HCT116 (cell line): ENCODE measurements at regions not wholly inside any gene's neighbourhood (a gene's known extent, or its start where the extent isn't known, plus 50 kb on each side); places are given as distances from the start of the nearest gene placed in this dataset.

Experiments used
- ATAC-seq: fragments of 200-7000 bp; cut with Tn5 transposase; 2 replicates; pipeline ENCODE4 v1.9.1; 2020; ENCODE audit warnings: mild to moderate bottlenecking, moderate library complexity
- BruUV-seq: library from RNA; stranded (reverse); fragments of 400-500 nt; replicated peaks from 2 replicates; lab custom pipeline; 2021; lab: Mats Ljungman, UMichigan
- CTCF ChIA-PET: fragments of 300-600 bp; sonication (Branson Sonifier 250); formaldehyde crosslinking; loops from one replicate; lab custom pipeline; 2021; ENCODE audit warnings: antibody characterized with exemption; lab: Charles Lee
- POLR2A ChIA-PET: fragments of 300-600, 350-600 bp; sonication (Branson Sonifier 250); formaldehyde crosslinking; loops from one replicate; lab custom pipeline; 2021; ENCODE audit warnings: antibody characterized with exemption; lab: Charles Lee
- RAD21 ChIA-PET, 2 experiments: fragments of 300-600 bp; sonication (Branson Sonifier 250); formaldehyde crosslinking; loops; one replicate each; lab custom pipeline; 2023; ENCODE audit warnings: low total read pairs in 2 of 2; ENCODE audit not compliant: uncharacterized antibody in 2 of 2, unreplicated experiment in 2 of 2, low non-redundant PET in 1 of 2; lab: Charles Lee
- DNase-seq: peaks from one replicate; pipeline ENCODE4 v3.0.0-alpha.2; 2010; ENCODE audit warnings: low read depth, low spot score
- H2AFZ ChIP-seq: fragments of 200-600 bp; shearing (Covaris generic), sonication (generic); 2 replicates; pipeline ENCODE4 v1.6.1; 2017; ENCODE audit warnings: low read depth, mixed run types, mixed read lengths, antibody characterized with exemption, low read length; ENCODE audit not compliant: poor library complexity, severe bottlenecking
- H3K27ac ChIP-seq: 2 replicates; pipeline ENCODE4 v1.5.1; 2012; ENCODE audit warnings: low read depth, low read length
- H3K27me3 ChIP-seq: fragments of 200-600 bp; sonication (generic); 2 replicates; pipeline ENCODE4 v1.6.1; 2016; ENCODE audit warnings: mixed run types, low read length, mixed read lengths; ENCODE audit not compliant: insufficient read depth
- H3K36me3 ChIP-seq, 2 experiments: fragments of 200-500 bp in 1 of 2; fragments of 200-600 bp in 1 of 2; sonication (Bioruptor generic) in 1 of 2; sonication (generic) in 1 of 2; 2 replicates each; pipeline versions ENCODE4 v1.5.1 to v1.6.1; 2014 to 2016; ENCODE audit warnings: low read length in 2 of 2, inconsistent platforms in 1 of 2, mixed read lengths in 1 of 2, mixed run types in 1 of 2; ENCODE audit not compliant: insufficient read depth in 2 of 2, control insufficient read depth in 1 of 2
- H3K4me1 ChIP-seq, 2 experiments: fragments of 200-600 bp in 1 of 2; sonication (generic) in 1 of 2; 2 replicates each; pipeline versions ENCODE4 v1.5.1 to v1.6.1; 2012 to 2017; ENCODE audit warnings: low read length in 2 of 2, inconsistent platforms in 1 of 2, mild to moderate bottlenecking in 1 of 2, mixed read lengths in 1 of 2, mixed run types in 1 of 2, moderate library complexity in 1 of 2; ENCODE audit not compliant: insufficient read depth in 2 of 2, control insufficient read depth in 1 of 2
- H3K4me2 ChIP-seq: fragments of 200-600 bp; sonication (generic); 2 replicates; pipeline ENCODE4 v1.6.1; 2017; ENCODE audit warnings: mixed run types, low read length, mixed read lengths
- H3K4me3 ChIP-seq, 2 experiments: fragments of 200-600 bp in 1 of 2; sonication (generic) in 1 of 2; replicated peaks in 1 of 2; 2 replicates each; pipeline ENCODE4 v1.5.1; 2011 to 2016; ENCODE audit warnings: low read length in 2 of 2, control low read depth in 1 of 2, low read depth in 1 of 2, mild to moderate bottlenecking in 1 of 2, mixed read lengths in 1 of 2, mixed run types in 1 of 2
- H3K79me2 ChIP-seq: fragments of 200-600 bp; sonication (generic); 2 replicates; pipeline ENCODE4 v1.6.1; 2017; ENCODE audit warnings: mild to moderate bottlenecking, mixed run types, low read length, moderate library complexity, mixed read lengths; ENCODE audit not compliant: insufficient read depth
- H3K9ac ChIP-seq: fragments of 200-600 bp; sonication (generic); 2 replicates; pipeline ENCODE4 v1.6.1; 2016; ENCODE audit warnings: low read length, mixed read lengths
- H3K9me2 ChIP-seq: fragments of 200-600 bp; sonication (generic), shearing (Covaris generic); 2 replicates; pipeline ENCODE4 v1.6.1; 2017; ENCODE audit warnings: mixed run types, mild to moderate bottlenecking, moderate library complexity; ENCODE audit not compliant: insufficient read depth
- H3K9me3 ChIP-seq, 2 experiments: fragments of 200-500 bp in 1 of 2; fragments of 200-600 bp in 1 of 2; sonication (Bioruptor generic) in 1 of 2; sonication (generic) in 1 of 2; 2 replicates each; pipeline ENCODE4 v1.6.1; 2014 to 2017; ENCODE audit warnings: low read length in 2 of 2, mixed read lengths in 2 of 2, inconsistent platforms in 1 of 2, low read depth in 1 of 2, mild to moderate bottlenecking in 1 of 2, mixed run types in 1 of 2, moderate library complexity in 1 of 2; ENCODE audit not compliant: control insufficient read depth in 1 of 2, insufficient read depth in 1 of 2
- H4K20me1 ChIP-seq: fragments of 200-600 bp; sonication (generic), shearing (Covaris generic); 2 replicates; pipeline ENCODE4 v1.6.1; 2017; ENCODE audit warnings: mixed run types, mild to moderate bottlenecking, moderate library complexity; ENCODE audit not compliant: insufficient read depth
- CEBPB ChIP-seq: IDR thresholded peaks from 2 replicates; pipeline ENCODE4 v1.6.1; 2012; ENCODE audit warnings: low read depth
- ELF1 ChIP-seq: IDR thresholded peaks from 2 replicates; pipeline ENCODE4 v1.6.1; 2012; ENCODE audit warnings: low read depth, borderline replicate concordance
- EZH2 ChIP-seq: fragments of 200-600 bp; sonication (generic); IDR thresholded peaks from 2 replicates; pipeline ENCODE4 v1.6.1; 2017; ENCODE audit warnings: antibody characterized with exemption, mixed run types
- EZH2phosphoT487 ChIP-seq: fragments of 200-600 bp; IDR thresholded peaks from 2 replicates; pipeline ENCODE4 v1.6.1; 2018; ENCODE audit warnings: antibody characterized with exemption, borderline replicate concordance
- FOSL1 ChIP-seq: IDR thresholded peaks from 2 replicates; pipeline ENCODE4 v1.6.1; 2012; ENCODE audit warnings: low read depth
- JUND ChIP-seq: IDR thresholded peaks from 2 replicates; pipeline ENCODE4 v1.6.1; 2012
- MAX ChIP-seq: IDR thresholded peaks from 2 replicates; pipeline ENCODE4 v1.6.1; 2012
- POLR2AphosphoS5 ChIP-seq: IDR thresholded peaks from 2 replicates; pipeline ENCODE4 v1.6.1; 2011; ENCODE audit warnings: mild to moderate bottlenecking, low read depth, low read length, moderate library complexity
- RAD21 ChIP-seq: IDR thresholded peaks from 2 replicates; pipeline ENCODE4 v1.6.1; 2012; ENCODE audit warnings: low read depth, mild to moderate bottlenecking
- SRF ChIP-seq: IDR thresholded peaks from 2 replicates; pipeline ENCODE4 v1.6.1; 2012; ENCODE audit warnings: low read depth
- TCF7L2 ChIP-seq: IDR thresholded peaks from 2 replicates; pipeline ENCODE4 v1.7.0; 2011; ENCODE audit warnings: borderline replicate concordance, inconsistent platforms; ENCODE audit not compliant: insufficient read depth, insufficient read length; ENCODE audit errors: extremely low read depth
- ZBTB33 ChIP-seq: IDR thresholded peaks from 2 replicates; pipeline ENCODE4 v1.6.1; 2011; ENCODE audit warnings: mild to moderate bottlenecking, low read length, moderate library complexity; ENCODE audit not compliant: insufficient replicate concordance; ENCODE audit errors: extremely low read depth
- ZFX ChIP-seq: fragments of 450-650 bp; IDR thresholded peaks from 2 replicates; pipeline ENCODE4 v1.6.1; 2017
- ZNF274 ChIP-seq: fragments of 200-500 bp; sonication (Bioruptor generic); IDR thresholded peaks from 2 replicates; pipeline ENCODE4 v1.6.1; 2014; ENCODE audit warnings: mild to moderate bottlenecking, low read depth, low read length, inconsistent platforms
- intact Hi-C: fragments of 100-400 bp; cut with micrococcal nuclease; formaldehyde crosslinking; loops from 2 replicates; pipeline ENCODE4 v1.10.0; 2022

GRCh38 chr6:140669321-140669720 lies 1294.9 kb upstream of the CITED2 start:
- Histone ChIP-seq H2AFZ (no peak overlapping the region), H3K9me3 (no peaks in the 10 kb centered on the region), H3K27ac (no peak overlapping the region), H4K20me1 (no peaks in the 10 kb centered on the region), H3K4me3 (no peak overlapping the region), H3K36me3 (no peaks in the 10 kb centered on the region), H3K27me3 (no peaks in the 10 kb centered on the region), H3K4me1 (no peaks in the 10 kb centered on the region), H3K4me2 (no peak overlapping the region), H3K79me2 (no peaks in the 10 kb centered on the region), H3K9me2 (no peaks in the 10 kb centered on the region), H3K9ac (no peak overlapping the region)
- BruUV-seq = no TSS peak
- CTCF ChIA-PET = no interaction called here
- TF ChIP-seq POLR2AphosphoS5 = no peak
- intact Hi-C loops = no loop called here
- no peak for DNase-seq
- POLR2A ChIA-PET = no interaction called here
- no peak for ATAC-seq
- RAD21 ChIA-PET = no interaction called here

GRCh38 chr6:140663772-140664171 lies 1289.3 kb upstream of the CITED2 start:
- H3K27me3 ChIP-seq = no peaks in the 10 kb centered on the region
- no peaks in the 10 kb centered on the region for H3K79me2 ChIP-seq
- no peaks in the 10 kb centered on the region for H3K36me3 ChIP-seq
- intact Hi-C loops = no loop called here
- no peaks in the 10 kb centered on the region for H4K20me1 ChIP-seq
- no peak for ATAC-seq
- CTCF ChIA-PET = no interaction called here
- BruUV-seq = no TSS peak
- H3K9me3 ChIP-seq = no peaks in the 10 kb centered on the region
- no peak for DNase-seq
- H3K9me2 ChIP-seq = no peaks in the 10 kb centered on the region
- no peak overlapping the region for H3K9ac ChIP-seq
- H2AFZ ChIP-seq = peak overlapping the region; percentile 77
- no peaks in the 10 kb centered on the region for H3K4me1 ChIP-seq
- TF ChIP-seq EZH2phosphoT487 = no peak
- TF ChIP-seq JUND = no peak
- no peak for TF ChIP-seq ZFX
- TF ChIP-seq TCF7L2 = no peak
- TF ChIP-seq MAX = no peak
- no peak for TF ChIP-seq SRF
- no peak for TF ChIP-seq RAD21
- TF ChIP-seq ZNF274 = no peak
- TF ChIP-seq ELF1 = no peak
- TF ChIP-seq CEBPB = no peak
- TF ChIP-seq FOSL1 = no peak
- no peak for TF ChIP-seq EZH2
- TF ChIP-seq ZBTB33 = no peak
- POLR2A ChIA-PET = no interaction called here
- H3K27ac ChIP-seq = no peak overlapping the region
- H3K4me3 ChIP-seq = no peak overlapping the region
- RAD21 ChIA-PET = no interaction called here
- H3K4me2 ChIP-seq = no peak overlapping the region
